ENCODE measurements at regions not wholly inside any gene's neighbourhood (a gene's known extent, or its start where the extent isn't known, plus 50 kb on each side); places are given as distances from the start of the nearest gene placed in this dataset.
A peak's percentile ranks its signal among the peaks of the same experiment; 100 is the strongest.

DNA sequence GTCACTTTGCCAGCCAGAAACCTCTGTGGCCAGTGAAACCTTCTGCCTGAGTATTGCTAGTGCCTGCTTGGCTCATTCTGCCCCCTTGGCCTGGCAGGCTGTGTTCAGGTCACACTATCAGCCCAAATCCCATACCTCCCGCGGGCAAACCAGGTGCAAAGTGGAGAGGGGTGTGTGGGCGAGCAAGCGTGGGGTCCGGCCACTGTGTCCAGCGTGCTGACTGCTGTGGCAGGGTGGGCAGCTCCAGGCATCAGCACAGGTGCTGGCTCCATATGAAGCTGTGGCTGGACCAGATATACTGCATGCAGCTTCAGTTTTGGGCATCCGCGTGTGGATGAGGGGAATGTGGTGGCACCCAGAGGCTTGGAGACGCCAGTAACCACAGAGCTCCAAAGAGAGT lies 576.5 kb upstream of the EDIL3 start:
- Histone ChIP-seq H3K4me3 (no peak overlapping the region), H3K9me3 (peaks cover 0 to 12% (median 0%) of the 10 kb centered on the region in 4 donors)

DNA sequence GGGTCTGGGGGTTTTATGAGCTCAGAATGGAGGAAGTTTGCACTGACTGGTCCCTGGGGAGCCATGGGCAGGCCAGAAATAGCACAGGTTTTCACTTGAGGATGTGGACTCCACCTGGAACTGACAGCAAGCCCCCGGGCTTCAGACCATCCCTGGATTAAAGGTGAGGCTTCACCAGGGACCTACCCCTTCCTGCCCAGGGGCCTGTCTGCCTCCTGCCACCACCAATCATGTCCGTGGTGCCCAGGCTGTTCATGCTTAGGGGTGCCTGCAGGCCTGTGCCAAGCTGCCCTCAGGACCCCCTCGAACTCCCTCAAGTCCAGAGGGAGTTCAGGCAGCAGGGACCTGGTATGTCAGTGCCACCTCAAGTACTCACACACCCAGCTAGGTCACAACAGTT lies 577.2 kb upstream of the EDIL3 start:
- no peaks in the 10 kb centered on the region for H3K4me1 ChIP-seq
- peaks cover 0 to 12% (median 0%) of the 10 kb centered on the region in 4 donors for H3K9me3 ChIP-seq
- H3K36me3 ChIP-seq, result no peaks in the 10 kb centered on the region
- no peaks in the 10 kb centered on the region for H3K27me3 ChIP-seq
- DNase-seq (peak in 1 of 2 donors; percentile 20), ATAC-seq (ENCODE audit: low FRiP score in 2 of 2) (peak in 1 of 2 donors; percentile 15)
- TF ChIP-seq EP300 (IDR thresholded peaks at IDR 0.05) (no peak), POLR2A (IDR thresholded peaks at IDR 0.05) (no peak), POLR2AphosphoS5 (IDR thresholded peaks at IDR 0.05) (no peak)
- TF ChIP-seq, protein P1, sequence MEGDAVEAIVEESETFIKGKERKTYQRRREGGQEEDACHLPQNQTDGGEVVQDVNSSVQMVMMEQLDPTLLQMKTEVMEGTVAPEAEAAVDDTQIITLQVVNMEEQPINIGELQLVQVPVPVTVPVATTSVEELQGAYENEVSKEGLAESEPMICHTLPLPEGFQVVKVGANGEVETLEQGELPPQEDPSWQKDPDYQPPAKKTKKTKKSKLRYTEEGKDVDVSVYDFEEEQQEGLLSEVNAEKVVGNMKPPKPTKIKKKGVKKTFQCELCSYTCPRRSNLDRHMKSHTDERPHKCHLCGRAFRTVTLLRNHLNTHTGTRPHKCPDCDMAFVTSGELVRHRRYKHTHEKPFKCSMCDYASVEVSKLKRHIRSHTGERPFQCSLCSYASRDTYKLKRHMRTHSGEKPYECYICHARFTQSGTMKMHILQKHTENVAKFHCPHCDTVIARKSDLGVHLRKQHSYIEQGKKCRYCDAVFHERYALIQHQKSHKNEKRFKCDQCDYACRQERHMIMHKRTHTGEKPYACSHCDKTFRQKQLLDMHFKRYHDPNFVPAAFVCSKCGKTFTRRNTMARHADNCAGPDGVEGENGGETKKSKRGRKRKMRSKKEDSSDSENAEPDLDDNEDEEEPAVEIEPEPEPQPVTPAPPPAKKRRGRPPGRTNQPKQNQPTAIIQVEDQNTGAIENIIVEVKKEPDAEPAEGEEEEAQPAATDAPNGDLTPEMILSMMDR (IDR thresholded peaks at IDR 0.05), result no peak
- H3K27ac ChIP-seq, result no peak overlapping the region
- H3K4me3 ChIP-seq, result no peak overlapping the region
- 90% methylated on average over 2 of the region's 3 CpGs; no CpG with 5 or more reads in 1 of the 2 donors for WGBS, 2 donors

More for the DNA sequence above, 576.5 kb upstream of the EDIL3 start:
- DNase-seq (peak in 1 of 2 donors; percentile 42), ATAC-seq (ENCODE audit: low FRiP score in 2 of 2) (peak; percentile 17 to 65)
- TF ChIP-seq, protein P1 (IDR thresholded peaks at IDR 0.05), result no peak
- TF ChIP-seq POLR2A (IDR thresholded peaks at IDR 0.05) (no peak), EP300 (IDR thresholded peaks at IDR 0.05) (no peak), POLR2AphosphoS5 (IDR thresholded peaks at IDR 0.05) (no peak)
- H3K4me1 ChIP-seq, result no peaks in the 10 kb centered on the region
- no peaks in the 10 kb centered on the region for H3K27me3 ChIP-seq
- no peak overlapping the region for H3K27ac ChIP-seq
- no peaks in the 10 kb centered on the region for H3K36me3 ChIP-seq
- WGBS, 2 donors, result 66 to 95% methylated on average over 3 to 9 of the region's 9 CpGs

DNA sequence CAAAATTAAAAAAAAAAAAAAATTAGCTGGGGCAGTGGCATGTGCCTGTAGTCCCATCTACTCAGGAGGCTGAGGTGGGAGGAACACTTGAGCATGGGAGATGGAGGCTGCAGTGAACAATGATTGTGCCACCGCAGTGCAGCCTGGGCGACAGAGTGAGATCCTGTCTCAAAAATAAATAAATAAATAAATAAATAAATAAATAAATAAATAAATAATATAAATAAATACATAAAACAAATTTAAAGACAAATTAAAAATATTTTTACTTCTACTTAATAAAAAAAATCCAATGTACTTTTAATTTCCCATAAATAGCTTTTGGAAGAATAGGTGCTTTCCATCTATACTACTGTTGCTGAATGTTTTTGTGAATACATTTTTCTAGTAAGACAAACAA lies 598.4 kb upstream of the EDIL3 start:
- WGBS, 2 donors, result 46 to 68% methylated on average over 2 of the region's 2 CpGs
- Histone ChIP-seq H3K4me3 (no peak overlapping the region), H3K4me1 (no peaks in the 10 kb centered on the region), H3K9me3 (no peaks in the 10 kb centered on the region), H3K27me3 (no peaks in the 10 kb centered on the region), H3K27ac (no peak overlapping the region), H3K36me3 (no peaks in the 10 kb centered on the region)
- no peak for DNase-seq
- no peak for ATAC-seq (ENCODE audit: low FRiP score in 2 of 2)
- TF ChIP-seq, protein P1 (IDR thresholded peaks at IDR 0.05), result no peak
- TF ChIP-seq POLR2AphosphoS5 (IDR thresholded peaks at IDR 0.05), result no peak
- TF ChIP-seq POLR2A (IDR thresholded peaks at IDR 0.05), result no peak
- no peak for TF ChIP-seq EP300 (IDR thresholded peaks at IDR 0.05)

DNA sequence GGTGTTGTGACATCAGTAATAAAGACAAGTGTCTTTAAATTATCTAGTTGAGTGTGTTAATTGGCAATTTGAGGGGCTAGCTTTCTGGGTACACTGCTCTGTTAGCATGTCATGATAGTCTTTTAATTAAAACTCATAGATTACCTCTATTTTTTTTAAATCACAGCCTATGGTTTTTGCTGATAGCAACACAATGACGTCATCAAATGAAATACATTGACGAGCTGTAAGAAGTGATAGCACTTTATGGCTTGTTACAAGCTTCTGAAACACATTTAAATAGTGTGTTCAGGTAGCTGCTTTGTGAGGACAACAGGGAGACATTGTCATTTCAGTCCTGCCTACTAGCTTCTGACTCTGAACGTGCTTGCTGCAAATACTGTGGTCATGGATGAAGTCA lies 600.5 kb upstream of the EDIL3 start:
- TF ChIP-seq EP300 (IDR thresholded peaks at IDR 0.05) (no peak), POLR2AphosphoS5 (IDR thresholded peaks at IDR 0.05) (no peak), POLR2A (IDR thresholded peaks at IDR 0.05) (no peak)
- TF ChIP-seq, protein P1 (IDR thresholded peaks at IDR 0.05), result no peak
- no peak for DNase-seq
- no peak overlapping the region for H3K4me3 ChIP-seq
- H3K4me1 ChIP-seq, result no peaks in the 10 kb centered on the region
- H3K9me3 ChIP-seq, result no peaks in the 10 kb centered on the region
- no peaks in the 10 kb centered on the region for H3K27me3 ChIP-seq
- no peaks in the 10 kb centered on the region for H3K36me3 ChIP-seq
- H3K27ac ChIP-seq, result no peak overlapping the region
- WGBS, 2 donors, result 48 to 54% methylated on average over 3 of the region's 3 CpGs
- ATAC-seq (ENCODE audit: low FRiP score in 2 of 2), result no peak

DNA sequence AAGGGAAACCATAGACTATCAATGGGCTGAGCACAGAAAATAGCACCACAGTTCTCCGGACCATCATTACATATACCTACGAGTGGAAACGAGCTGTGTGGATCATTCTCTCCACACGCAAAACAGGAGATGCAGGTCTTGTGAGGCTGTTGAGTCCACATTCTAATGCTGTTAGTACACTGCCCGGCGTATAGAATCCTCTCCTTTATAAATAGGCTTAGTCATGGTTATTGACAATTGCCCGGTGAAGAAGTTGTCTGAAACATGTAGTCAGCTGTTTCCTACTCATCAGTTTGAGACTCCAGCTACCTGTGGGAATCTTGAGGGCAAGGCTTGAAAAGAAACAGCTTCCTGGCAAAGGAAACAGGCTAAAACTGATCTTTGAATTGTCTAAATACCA lies 602.0 kb upstream of the EDIL3 start:
- Histone ChIP-seq H3K36me3 (no peaks in the 10 kb centered on the region), H3K27me3 (no peaks in the 10 kb centered on the region), H3K4me3 (no peak overlapping the region), H3K4me1 (no peaks in the 10 kb centered on the region), H3K9me3 (no peaks in the 10 kb centered on the region), H3K27ac (no peak overlapping the region)
- ATAC-seq (ENCODE audit: low FRiP score in 2 of 2) (no peak), DNase-seq (no peak)
- 76 to 79% methylated on average over 7 of the region's 7 CpGs for WGBS, 2 donors
- TF ChIP-seq POLR2A (IDR thresholded peaks at IDR 0.05) (no peak), POLR2AphosphoS5 (IDR thresholded peaks at IDR 0.05) (no peak), EP300 (IDR thresholded peaks at IDR 0.05) (no peak)

Measured in upper lobe of left lung (tissue), 6 donors.